CD8-positive, alpha-beta memory T cell (primary cell): ENCODE measurements at regions not wholly inside any gene's neighbourhood (a gene's known extent, or its start where the extent isn't known, plus 50 kb on each side); places are given as distances from the start of the nearest gene placed in this dataset.

ENCODE experiments used
- CTCF ChIA-PET: fragments of 350-600 bp; sonication (Branson Sonifier 250); formaldehyde crosslinking; loops from one replicate; lab custom pipeline; 2021; ENCODE audit warnings: antibody characterized with exemption; lab: Charles Lee
- POLR2A ChIA-PET: fragments of 350-600 bp; sonication (Branson Sonifier 250); formaldehyde crosslinking; loops from one replicate; lab custom pipeline; 2021; ENCODE audit warnings: antibody characterized with exemption; lab: Charles Lee
- DNase-seq, 5 donors: peaks; one replicate each; pipeline versions ENCODE4 v3.0.0 to v3.0.0-alpha.2; 2020 to 2022; ENCODE audit warnings: mixed read lengths in 1 of 5
- H3K27ac ChIP-seq: one replicate; pipeline ENCODE4 v1.7.0; 2013; ENCODE audit warnings: low read depth, mild to moderate bottlenecking, low read length, moderate library complexity
- H3K27me3 ChIP-seq: 2 replicates; pipeline ENCODE4 v1.7.0; 2013; ENCODE audit warnings: low read length, mild to moderate bottlenecking; ENCODE audit not compliant: insufficient read depth, poor library complexity, severe bottlenecking
- H3K36me3 ChIP-seq: 2 replicates; pipeline ENCODE4 v1.7.0; 2013; ENCODE audit warnings: mild to moderate bottlenecking, low read length, moderate library complexity; ENCODE audit not compliant: insufficient read depth
- H3K4me1 ChIP-seq: 2 replicates; pipeline ENCODE4 v1.7.0; 2013; ENCODE audit warnings: mild to moderate bottlenecking, low read length, moderate library complexity; ENCODE audit not compliant: insufficient read depth
- H3K4me3 ChIP-seq: 2 replicates; pipeline ENCODE4 v1.7.0; 2013; ENCODE audit warnings: mild to moderate bottlenecking, low read length
- H3K9me3 ChIP-seq: 2 replicates; pipeline ENCODE4 v1.7.0; 2013; ENCODE audit warnings: mild to moderate bottlenecking, low read length
- H3K27ac Mint-ChIP-seq, 8 donors: one replicate each; pipeline ENCODE4 v1.8.0; 2020 to 2021; ENCODE audit warnings: mixed read lengths in 8 of 8, mild to moderate bottlenecking in 6 of 8, inconsistent platforms in 3 of 8, moderate library complexity in 3 of 8
- H3K27me3 Mint-ChIP-seq, 2 donors: one replicate each; pipeline ENCODE4 v1.8.0; 2020 to 2021; ENCODE audit warnings: mixed read lengths in 2 of 2, mild to moderate bottlenecking in 1 of 2, moderate library complexity in 1 of 2
- H3K36me3 Mint-ChIP-seq, 3 donors: one replicate each; pipeline ENCODE4 v1.8.0; 2020 to 2021; ENCODE audit warnings: mixed read lengths in 3 of 3, inconsistent platforms in 1 of 3, mild to moderate bottlenecking in 1 of 3
- H3K4me1 Mint-ChIP-seq, 3 donors: one replicate each; pipeline ENCODE4 v1.8.0; 2020 to 2021; ENCODE audit warnings: mixed read lengths in 3 of 3, inconsistent platforms in 1 of 3, mild to moderate bottlenecking in 1 of 3
- H3K4me3 Mint-ChIP-seq, 7 donors: one replicate each; pipeline ENCODE4 v1.8.0; 2020 to 2021; ENCODE audit warnings: mixed read lengths in 7 of 7, mild to moderate bottlenecking in 6 of 7, moderate library complexity in 4 of 7, inconsistent platforms in 2 of 7
- H3K9me3 Mint-ChIP-seq, 5 donors: one replicate each; pipeline ENCODE4 v1.8.0; 2020 to 2022; ENCODE audit warnings: mixed read lengths in 5 of 5, mild to moderate bottlenecking in 3 of 5, moderate library complexity in 2 of 5, inconsistent platforms in 1 of 5

DNA sequence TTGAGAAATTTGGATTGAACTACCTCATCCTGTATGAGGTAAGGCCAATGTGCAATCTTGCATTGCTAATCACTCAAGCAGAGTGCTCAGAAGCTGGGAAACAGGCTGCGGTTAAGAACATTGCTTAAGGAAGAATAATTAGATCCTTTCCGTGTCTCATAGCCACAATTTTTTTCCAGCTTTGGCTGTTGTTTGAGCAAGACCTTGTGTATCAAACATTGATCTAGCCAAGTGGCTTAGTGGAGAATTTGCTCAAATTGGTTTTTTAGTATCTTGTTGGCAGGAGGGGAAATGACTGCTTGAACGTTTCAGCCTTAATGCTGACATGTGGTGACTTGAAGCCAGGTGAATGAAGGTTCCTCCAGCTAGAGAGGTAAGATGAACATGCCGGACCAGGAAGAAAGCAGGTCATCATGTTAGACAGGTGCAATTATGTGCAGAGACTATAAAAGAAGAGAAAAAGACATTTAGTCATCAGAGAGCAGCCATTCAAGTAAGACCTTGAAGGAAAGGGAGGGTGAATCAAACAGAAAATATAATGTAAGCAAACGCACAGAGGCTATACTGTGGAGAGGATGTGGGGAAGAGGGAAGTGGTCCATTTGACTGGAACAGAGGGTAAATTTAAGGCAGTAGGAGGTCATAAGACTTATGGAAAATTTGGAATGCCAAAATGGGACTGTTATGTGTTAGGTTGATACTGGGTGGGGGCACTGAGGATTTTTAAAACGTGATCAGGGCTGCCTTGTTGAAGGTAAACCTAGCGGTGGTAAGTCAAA lies 98.9 kb upstream of the CYP1B1 start:
- Histone ChIP-seq H3K4me3 (no peak overlapping the region), H3K4me1 (no peaks in the 10 kb centered on the region), H3K9me3 (no peaks in the 10 kb centered on the region), H3K27me3 (no peaks in the 10 kb centered on the region), H3K27ac (no peak overlapping the region), H3K36me3 (no peaks in the 10 kb centered on the region)
- DNase-seq, result no peak
- CTCF ChIA-PET, result no interaction called here
- Mint-ChIP-seq H3K36me3 (no peaks in the 10 kb centered on the region), H3K27me3 (peaks cover 13 to 54% of the 10 kb centered on the region in 2 donors), H3K4me1 (no peaks in the 10 kb centered on the region), H3K9me3 (no peaks in the 10 kb centered on the region), H3K27ac (no peak overlapping the region), H3K4me3 (no peak overlapping the region)
- POLR2A ChIA-PET, result no interaction called here

DNA sequence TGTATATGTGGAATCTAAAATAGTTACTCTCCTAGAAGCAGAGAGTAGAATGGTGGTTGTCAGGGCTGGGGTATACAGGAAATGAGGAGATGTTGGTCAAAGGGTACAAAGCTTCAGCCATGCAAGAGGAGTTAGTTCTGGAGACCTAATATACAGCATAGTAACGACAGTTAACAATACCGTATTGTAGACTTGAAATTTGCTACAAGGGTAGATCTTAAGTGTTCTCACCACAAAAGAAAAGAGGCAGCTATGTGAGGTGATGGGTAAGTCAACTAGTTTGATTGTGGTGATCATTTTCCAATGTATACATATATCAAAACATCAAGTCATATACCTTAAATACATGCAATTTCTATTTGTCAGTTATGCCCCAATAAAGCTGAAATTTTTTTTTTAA lies 98.2 kb upstream of the CYP1B1 start:
- H3K4me1 ChIP-seq, result no peaks in the 10 kb centered on the region
- Mint-ChIP-seq H3K27ac (no peak overlapping the region), H3K4me3 (no peak overlapping the region), H3K9me3 (no peaks in the 10 kb centered on the region), H3K27me3 (peaks cover 13 to 55% of the 10 kb centered on the region in 2 donors), H3K4me1 (no peaks in the 10 kb centered on the region), H3K36me3 (no peaks in the 10 kb centered on the region)
- H3K4me3 ChIP-seq, result no peak overlapping the region
- no peak overlapping the region for H3K27ac ChIP-seq
- H3K36me3 ChIP-seq, result no peaks in the 10 kb centered on the region
- DNase-seq, result no peak
- no peaks in the 10 kb centered on the region for H3K9me3 ChIP-seq
- CTCF ChIA-PET, result no interaction called here
- H3K27me3 ChIP-seq, result no peaks in the 10 kb centered on the region
- POLR2A ChIA-PET, result no interaction called here

DNA sequence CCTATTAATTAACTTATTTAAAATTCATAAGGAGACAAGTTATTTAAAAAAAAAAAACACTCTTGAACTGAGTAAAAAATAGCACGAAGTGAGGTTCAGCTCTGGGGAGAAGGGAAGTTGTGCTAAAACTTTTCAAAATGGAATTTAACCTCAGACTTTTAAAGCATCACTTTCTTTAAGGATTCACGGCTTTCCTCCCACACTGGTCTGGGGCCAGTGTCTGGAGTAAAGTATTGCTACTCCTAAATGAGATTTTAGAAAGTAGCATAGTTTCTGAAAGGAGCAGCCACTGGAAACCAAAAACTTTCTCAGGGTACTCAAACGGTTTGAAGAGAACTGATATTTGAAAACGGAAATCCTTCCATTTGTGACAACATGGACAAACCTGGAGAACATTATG lies 97.7 kb upstream of the CYP1B1 start:
- Histone ChIP-seq H3K4me1 (no peaks in the 10 kb centered on the region), H3K27me3 (no peaks in the 10 kb centered on the region), H3K36me3 (no peaks in the 10 kb centered on the region), H3K27ac (no peak overlapping the region), H3K9me3 (no peaks in the 10 kb centered on the region), H3K4me3 (no peak overlapping the region)
- H3K9me3 Mint-ChIP-seq, result no peaks in the 10 kb centered on the region
- DNase-seq, result no peak
- ChIA-PET POLR2A (no interaction called here), CTCF (interaction anchor here (0.7 kb wide), 1 partner anchor 10 kb away, joined by 3 read pairs; no protein-coding TSS in a partner anchor)
- H3K27ac Mint-ChIP-seq, result no peak overlapping the region
- H3K36me3 Mint-ChIP-seq, result no peaks in the 10 kb centered on the region
- H3K4me3 Mint-ChIP-seq, result no peak overlapping the region
- H3K27me3 Mint-ChIP-seq, result peaks cover 13 to 55% of the 10 kb centered on the region in 2 donors
- H3K4me1 Mint-ChIP-seq, result no peaks in the 10 kb centered on the region

DNA sequence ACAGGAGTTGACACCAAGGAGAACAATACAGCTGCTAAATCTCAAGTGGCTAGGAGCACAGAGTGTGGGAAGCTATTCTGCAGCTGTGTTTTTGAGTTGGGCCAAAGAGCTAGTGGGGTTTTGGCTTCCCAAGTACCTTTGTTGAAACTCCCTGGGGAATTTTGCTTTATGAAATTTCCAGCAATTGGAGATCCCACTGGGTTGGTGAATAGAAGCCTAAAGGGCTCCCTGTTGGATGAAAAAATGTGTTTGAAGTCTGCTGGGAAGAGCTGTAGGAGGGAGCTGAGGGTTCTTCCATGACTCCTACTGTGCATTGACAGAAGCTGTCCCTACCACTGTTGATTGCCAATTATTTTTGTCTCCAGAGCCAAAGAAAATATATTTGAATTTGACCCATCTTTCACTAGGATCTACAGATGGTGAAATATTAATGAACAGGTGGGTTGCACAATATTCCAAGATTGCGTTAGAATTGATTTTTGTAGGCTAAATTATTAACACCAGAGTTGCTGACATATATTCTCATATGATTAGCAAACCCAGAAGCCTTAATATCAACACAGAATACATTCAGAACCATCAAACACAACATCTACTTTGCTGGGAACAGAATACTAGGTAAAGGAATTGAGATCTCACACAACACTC lies 95.4 kb upstream of the CYP1B1 start:
- no peak for DNase-seq
- peaks cover 10 to 60% of the 10 kb centered on the region in 2 donors for H3K27me3 Mint-ChIP-seq
- ChIA-PET CTCF (no interaction called here), POLR2A (no interaction called here)
- H3K4me1 ChIP-seq, result no peaks in the 10 kb centered on the region
- H3K9me3 ChIP-seq, result no peaks in the 10 kb centered on the region
- H3K9me3 Mint-ChIP-seq, result no peaks in the 10 kb centered on the region
- H3K4me3 ChIP-seq, result no peak overlapping the region
- H3K4me1 Mint-ChIP-seq, result no peaks in the 10 kb centered on the region
- no peaks in the 10 kb centered on the region for H3K36me3 ChIP-seq
- H3K27me3 ChIP-seq, result no peaks in the 10 kb centered on the region
- no peaks in the 10 kb centered on the region for H3K36me3 Mint-ChIP-seq
- no peak overlapping the region for H3K27ac ChIP-seq
- no peak overlapping the region for H3K27ac Mint-ChIP-seq
- no peak overlapping the region for H3K4me3 Mint-ChIP-seq

DNA sequence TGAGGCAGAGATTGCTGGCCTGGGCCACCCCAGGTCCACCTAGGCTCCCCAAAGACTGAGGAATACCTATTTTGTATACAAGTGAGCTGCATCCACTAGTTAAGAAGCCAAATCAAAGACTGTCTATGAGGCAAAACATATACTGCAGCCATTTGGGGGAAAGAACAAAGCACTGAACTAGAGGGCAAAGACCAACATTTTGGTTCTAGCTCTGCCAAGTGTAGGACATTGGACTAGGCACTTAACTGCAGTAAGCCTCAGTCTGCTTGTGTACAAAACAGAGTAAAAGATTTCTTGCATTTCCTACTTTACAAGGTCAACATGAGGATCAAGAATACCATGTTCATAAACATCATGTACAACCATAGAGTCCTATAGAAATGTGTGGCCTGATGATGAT lies 94.8 kb upstream of the CYP1B1 start:
- Histone ChIP-seq H3K9me3 (no peaks in the 10 kb centered on the region), H3K4me3 (no peak overlapping the region), H3K27me3 (no peaks in the 10 kb centered on the region), H3K4me1 (no peaks in the 10 kb centered on the region), H3K36me3 (no peaks in the 10 kb centered on the region), H3K27ac (no peak overlapping the region)
- Mint-ChIP-seq H3K36me3 (no peaks in the 10 kb centered on the region), H3K9me3 (no peaks in the 10 kb centered on the region), H3K4me3 (no peak overlapping the region), H3K4me1 (no peaks in the 10 kb centered on the region), H3K27me3 (peaks cover 10 to 66% of the 10 kb centered on the region in 2 donors), H3K27ac (no peak overlapping the region)
- ChIA-PET CTCF (no interaction called here), POLR2A (no interaction called here)
- no peak for DNase-seq

DNA sequence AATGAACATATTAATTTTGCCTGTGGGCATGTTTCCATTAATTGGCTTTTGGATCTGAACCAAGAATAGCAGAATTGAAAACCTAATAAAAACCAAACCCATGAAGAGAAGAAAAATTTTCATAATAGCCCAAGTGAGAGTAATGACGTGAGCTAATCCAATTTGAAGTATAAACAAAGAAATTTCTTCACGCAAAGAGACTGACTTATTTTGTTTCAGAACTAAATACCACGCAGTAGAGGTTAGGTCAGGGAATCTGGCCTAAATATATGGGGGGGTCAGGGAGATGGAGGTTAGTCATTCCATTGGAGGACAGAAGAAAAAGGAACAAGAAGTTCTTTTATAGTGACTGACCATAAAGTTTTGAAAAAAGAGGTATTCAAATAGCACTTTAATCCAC lies 94.1 kb upstream of the CYP1B1 start:
- no peaks in the 10 kb centered on the region for H3K36me3 Mint-ChIP-seq
- peaks cover 10 to 72% of the 10 kb centered on the region in 2 donors for H3K27me3 Mint-ChIP-seq
- H3K4me1 Mint-ChIP-seq, result no peaks in the 10 kb centered on the region

DNA sequence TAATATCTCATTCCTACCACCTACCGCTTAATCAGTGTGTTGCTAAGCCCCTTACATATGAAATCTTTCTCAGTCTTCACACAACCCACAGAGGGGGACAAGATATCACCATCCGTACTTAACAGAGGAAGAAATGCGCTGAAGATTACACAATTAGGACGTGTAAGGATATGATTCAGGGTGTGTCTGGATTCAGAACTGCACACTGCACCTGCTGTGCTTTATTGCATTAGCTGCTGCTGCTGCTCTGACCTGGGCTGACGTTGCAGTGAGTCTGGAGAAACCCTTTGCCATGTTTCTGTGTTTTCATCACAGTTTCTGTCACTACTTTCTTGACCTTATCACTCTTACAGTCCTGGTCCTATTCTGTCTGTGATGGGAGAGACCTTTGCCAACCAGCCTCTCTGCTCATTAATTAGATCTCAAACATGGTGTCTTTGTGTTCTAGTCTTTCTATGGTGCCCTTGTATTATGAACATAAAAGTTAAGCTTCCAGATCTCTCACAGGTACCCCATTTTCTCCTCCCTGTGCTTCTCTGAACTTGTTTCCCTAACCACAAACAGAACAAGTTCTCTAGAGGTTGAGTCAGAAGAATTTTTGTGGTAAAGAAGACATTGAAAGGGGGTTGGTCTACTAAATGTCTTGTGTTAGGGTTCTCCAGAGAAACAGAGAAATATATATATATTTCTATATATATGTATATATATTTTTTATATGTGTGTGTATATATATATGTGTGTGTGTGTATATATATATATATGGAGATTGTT lies 92.9 kb upstream of the CYP1B1 start:
- DNase-seq, result no peak
- Mint-ChIP-seq H3K27ac (no peak overlapping the region), H3K36me3 (no peaks in the 10 kb centered on the region), H3K4me3 (no peak overlapping the region), H3K9me3 (no peaks in the 10 kb centered on the region), H3K4me1 (no peaks in the 10 kb centered on the region), H3K27me3 (peaks cover 11 to 75% of the 10 kb centered on the region in 2 donors)
- Histone ChIP-seq H3K27ac (no peak overlapping the region), H3K27me3 (no peaks in the 10 kb centered on the region), H3K36me3 (no peaks in the 10 kb centered on the region), H3K9me3 (no peaks in the 10 kb centered on the region), H3K4me1 (no peaks in the 10 kb centered on the region), H3K4me3 (no peak overlapping the region)
- ChIA-PET CTCF (no interaction called here), POLR2A (no interaction called here)

More for the DNA sequence above, 94.1 kb upstream of the CYP1B1 start:
- DNase-seq, result no peak
- CTCF ChIA-PET, result no interaction called here
- POLR2A ChIA-PET, result no interaction called here
- Histone ChIP-seq H3K27ac (no peak overlapping the region), H3K36me3 (no peaks in the 10 kb centered on the region), H3K27me3 (no peaks in the 10 kb centered on the region), H3K9me3 (no peaks in the 10 kb centered on the region), H3K4me1 (no peaks in the 10 kb centered on the region), H3K4me3 (no peak overlapping the region)
- no peak overlapping the region for H3K4me3 Mint-ChIP-seq
- H3K9me3 Mint-ChIP-seq, result no peaks in the 10 kb centered on the region
- H3K27ac Mint-ChIP-seq, result no peak overlapping the region

DNA sequence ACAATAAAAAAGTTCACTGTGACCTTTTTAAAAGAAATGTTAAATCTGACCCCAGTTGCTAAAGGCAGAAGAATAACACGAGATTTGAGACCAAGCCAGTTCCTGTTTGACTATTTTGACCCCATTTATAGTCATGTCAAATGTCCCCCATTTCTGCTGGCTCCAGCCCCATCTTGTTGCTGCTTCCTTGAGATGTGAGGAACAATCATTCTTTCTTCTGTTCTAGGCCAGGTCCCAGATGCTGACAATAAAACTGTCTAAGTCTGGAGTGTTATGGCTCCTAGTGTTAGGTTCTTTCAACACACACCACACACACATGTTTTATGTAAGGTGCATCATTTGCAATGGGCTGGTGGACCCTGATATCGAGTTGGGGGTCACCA lies 92.0 kb upstream of the CYP1B1 start:
- Mint-ChIP-seq H3K4me3 (no peak overlapping the region), H3K36me3 (no peaks in the 10 kb centered on the region), H3K9me3 (no peaks in the 10 kb centered on the region), H3K4me1 (no peaks in the 10 kb centered on the region), H3K27ac (no peak overlapping the region), H3K27me3 (peaks cover 11 to 79% of the 10 kb centered on the region in 2 donors)
- H3K9me3 ChIP-seq, result no peaks in the 10 kb centered on the region
- CTCF ChIA-PET, result no interaction called here
- no peaks in the 10 kb centered on the region for H3K27me3 ChIP-seq
- H3K27ac ChIP-seq, result no peak overlapping the region
- no peak for DNase-seq
- POLR2A ChIA-PET, result no interaction called here
- H3K4me1 ChIP-seq, result no peaks in the 10 kb centered on the region
- H3K4me3 ChIP-seq, result no peak overlapping the region
- H3K36me3 ChIP-seq, result no peaks in the 10 kb centered on the region
